ENCODE measurements at regions not wholly inside any gene's neighbourhood (a gene's known extent, or its start where the extent isn't known, plus 50 kb on each side); places are given as distances from the start of the nearest gene placed in this dataset.

GRCh38 chrX:6674734-6675133, 139.8 kb upstream of the VCX3A start:
- TF ChIP-seq CTCF (IDR thresholded peaks at IDR 0.05) (no peak), POLR2A (IDR thresholded peaks at IDR 0.05) (no peak)

Data from adrenal gland (tissue), 5 donors.